NCI-H146 (cell line): ENCODE measurements at regions not wholly inside any gene's neighbourhood (a gene's known extent, or its start where the extent isn't known, plus 50 kb on each side); places are given as distances from the start of the nearest gene placed in this dataset.
A peak's percentile ranks its signal among the peaks of the same experiment; 100 is the strongest.

Experiments used
- DNase-seq: peaks from one replicate; lab custom pipeline; 2025; lab: John Stamatoyannopoulos, UW

GRCh38 chr4:180571516-180572055 lies 1671.6 kb upstream of the TENM3 start:
- DNase-seq, result no peak

- no peak for DNase-seq
These were observed 1665.0 kb upstream of the TENM3 start for GRCh38 chr4:180578175-180578574.

- no peak for DNase-seq
These were observed 1662.1 kb upstream of the TENM3 start for GRCh38 chr4:180581061-180581460.

- no peak for DNase-seq
These were observed 1655.8 kb upstream of the TENM3 start for GRCh38 chr4:180587379-180587778.

GRCh38 chr4:180589575-180589974 lies 1653.6 kb upstream of the TENM3 start:
- DNase-seq, result no peak

- DNase-seq, result no peak
These were observed 1646.2 kb upstream of the TENM3 start for GRCh38 chr4:180596888-180597483.

- DNase-seq, result no peak
These were observed 1644.9 kb upstream of the TENM3 start for GRCh38 chr4:180598281-180598680.

GRCh38 chr4:180603791-180604190 lies 1639.4 kb upstream of the TENM3 start:
- no peak for DNase-seq

- peak; percentile 37 for DNase-seq
These were observed 1632.9 kb upstream of the TENM3 start for GRCh38 chr4:180610324-180610723.

- DNase-seq, result no peak
These were observed 1627.5 kb upstream of the TENM3 start for GRCh38 chr4:180615746-180616145.

- DNase-seq, result no peak
These were observed 1626.0 kb upstream of the TENM3 start for GRCh38 chr4:180617196-180617595.

GRCh38 chr4:180618396-180618795 lies 1624.8 kb upstream of the TENM3 start:
- no peak for DNase-seq

- DNase-seq, result no peak
These were observed 1623.8 kb upstream of the TENM3 start for GRCh38 chr4:180619440-180619839.

GRCh38 chr4:180622254-180622653 lies 1620.9 kb upstream of the TENM3 start:
- no peak for DNase-seq

- no peak for DNase-seq
These were observed 1617.5 kb upstream of the TENM3 start for GRCh38 chr4:180625653-180626052.

GRCh38 chr4:180630012-180630665 lies 1613.1 kb upstream of the TENM3 start:
- no peak for DNase-seq

- no peak for DNase-seq
These were observed 1608.9 kb upstream of the TENM3 start for GRCh38 chr4:180634306-180634705.

- no peak for DNase-seq
These were observed 1607.9 kb upstream of the TENM3 start for GRCh38 chr4:180635281-180635680.

- no peak for DNase-seq
These were observed 1606.4 kb upstream of the TENM3 start for GRCh38 chr4:180636696-180637404.

GRCh38 chr4:180637616-180638015 lies 1605.6 kb upstream of the TENM3 start:
- DNase-seq, result no peak

GRCh38 chr4:180640193-180640592 lies 1603.0 kb upstream of the TENM3 start:
- DNase-seq, result no peak

- DNase-seq, result no peak
These were observed 1601.7 kb upstream of the TENM3 start for GRCh38 chr4:180641495-180641894.

- DNase-seq, result peak; percentile 40
These were observed 1600.5 kb upstream of the TENM3 start for GRCh38 chr4:180642732-180643131.
